NB4 (cell line): ENCODE measurements at regions not wholly inside any gene's neighbourhood (a gene's known extent, or its start where the extent isn't known, plus 50 kb on each side); places are given as distances from the start of the nearest gene placed in this dataset.

ENCODE experiments used
- CTCF ChIP-seq: IDR thresholded peaks from one replicate; pipeline ENCODE4 v1.5.1; 2012; ENCODE audit warnings: low read depth, low read length
- MAX ChIP-seq: IDR thresholded peaks from 2 replicates; pipeline ENCODE4 v1.6.1; 2011; ENCODE audit warnings: low read depth, low read length

GRCh38 chr2:53438692-53439091, 328.9 kb upstream of the CHAC2 start:
- no peak for TF ChIP-seq CTCF
- no peak for TF ChIP-seq MAX
